SK-N-SH (cell line): ENCODE measurements at regions not wholly inside any gene's neighbourhood (a gene's known extent, or its start where the extent isn't known, plus 50 kb on each side); places are given as distances from the start of the nearest gene placed in this dataset.

Experiments
- CTCF ChIA-PET: fragments of 300-600, 350-600 bp; formaldehyde crosslinking; extraction: SDS; loops from one replicate; lab custom pipeline; 2021; lab: Yijun Ruan, JAX
- POLR2A ChIA-PET: fragments of 350-600 bp; sonication (Branson Sonifier 250); formaldehyde crosslinking; extraction: SDS; loops from one replicate; lab custom pipeline; 2020; ENCODE audit warnings: antibody characterized with exemption, inconsistent platforms; lab: Yijun Ruan, JAX
- DNase-seq: peaks from one replicate; pipeline ENCODE4 v3.0.0; 2012
- H2AFZ ChIP-seq: fragments of 200-600 bp; sonication (generic); 2 replicates; pipeline ENCODE4 v1.8.1; 2016; ENCODE audit warnings: antibody characterized with exemption, mild to moderate bottlenecking, low read depth
- H3F3A ChIP-seq: fragments of 200-600 bp; sonication (generic); replicated peaks from 2 replicates; pipeline ENCODE3; 2016; ENCODE audit warnings: antibody characterized with exemption, mild to moderate bottlenecking; ENCODE audit not compliant: insufficient read depth
- H3K27ac ChIP-seq, 2 experiments: fragments of 200-500 bp in 1 of 2; fragments of 200-600 bp in 1 of 2; sonication (Bioruptor generic) in 1 of 2; sonication (generic), shearing (Covaris generic) in 1 of 2; 2 replicates each; pipeline versions ENCODE4 v1.5.1 to v1.6.1; 2014 to 2016; ENCODE audit warnings: low read depth in 2 of 2, inconsistent platforms in 1 of 2, low read length in 1 of 2, mild to moderate bottlenecking in 1 of 2, mixed read lengths in 1 of 2
- H3K27me3 ChIP-seq: fragments of 200-600 bp; sonication (generic), shearing (Covaris generic); 2 replicates; pipeline ENCODE4 v1.6.1; 2016; ENCODE audit warnings: mixed run types; ENCODE audit not compliant: insufficient read depth
- H3K36me3 ChIP-seq, 2 experiments: fragments of 200-500 bp in 1 of 2; fragments of 200-600 bp in 1 of 2; sonication (Bioruptor generic) in 1 of 2; sonication (generic) in 1 of 2; replicated peaks in 1 of 2; 2 replicates each; pipeline versions ENCODE3 to v1.5.1; 2014 to 2016; ENCODE audit warnings: low read length in 1 of 2, mild to moderate bottlenecking in 1 of 2; ENCODE audit not compliant: insufficient read depth in 2 of 2, control insufficient read depth in 1 of 2
- H3K4me1 ChIP-seq, 2 experiments: fragments of 200-500 bp in 1 of 2; fragments of 200-600 bp in 1 of 2; sonication (Bioruptor generic) in 1 of 2; sonication (generic), shearing (Covaris generic) in 1 of 2; 2 replicates each; pipeline versions ENCODE4 v1.5.1 to v1.6.1; 2014 to 2016; ENCODE audit warnings: low read depth in 1 of 2, low read length in 1 of 2, mixed run types in 1 of 2; ENCODE audit not compliant: insufficient read depth in 2 of 2, control insufficient read depth in 1 of 2
- H3K4me2 ChIP-seq: fragments of 200-600 bp; sonication (generic), shearing (Covaris generic); 2 replicates; pipeline ENCODE4 v1.6.1; 2017; ENCODE audit warnings: mixed run types
- H3K4me3 ChIP-seq, 2 experiments: fragments of 200-500 bp in 1 of 2; fragments of 200-600 bp in 1 of 2; sonication (Bioruptor generic) in 1 of 2; sonication (generic), shearing (Covaris generic) in 1 of 2; 2 replicates each; pipeline versions ENCODE4 v1.5.1 to v1.8.1; 2014 to 2016; ENCODE audit warnings: low read depth in 2 of 2, inconsistent platforms in 1 of 2, low read length in 1 of 2, mild to moderate bottlenecking in 1 of 2, mixed read lengths in 1 of 2, moderate library complexity in 1 of 2
- H3K79me2 ChIP-seq: fragments of 200-600 bp; sonication (generic); 2 replicates; pipeline ENCODE4 v1.8.1; 2017; ENCODE audit warnings: mild to moderate bottlenecking; ENCODE audit not compliant: insufficient read depth
- H3K9ac ChIP-seq: fragments of 200-600 bp; sonication (generic); 2 replicates; pipeline ENCODE4 v1.6.1; 2017; ENCODE audit warnings: mixed run types
- H3K9me2 ChIP-seq: fragments of 200-600 bp; sonication (generic); 2 replicates; pipeline ENCODE4 v1.6.1; 2017; ENCODE audit warnings: mixed run types
- H3K9me3 ChIP-seq: fragments of 200-600 bp; sonication (generic); 2 replicates; pipeline ENCODE4 v1.6.1; 2017; ENCODE audit warnings: mixed run types, mild to moderate bottlenecking, moderate library complexity
- H4K20me1 ChIP-seq: fragments of 200-600 bp; sonication (generic); 2 replicates; pipeline ENCODE4 v1.6.1; 2017; ENCODE audit warnings: mild to moderate bottlenecking, mixed run types; ENCODE audit not compliant: insufficient read depth
- EZH2phosphoT487 ChIP-seq: fragments of 200-600 bp; sonication (generic); IDR thresholded peaks from 2 replicates; pipeline ENCODE4 v1.6.1; 2017; ENCODE audit warnings: low read depth, mixed run types, mild to moderate bottlenecking, antibody characterized with exemption, moderate library complexity, borderline replicate concordance
- FOXJ3 ChIP-seq: sonication (generic); formaldehyde crosslinking; IDR thresholded peaks from 2 replicates; pipeline ENCODE4 v1.5.1; 2020; ENCODE audit warnings: mild to moderate bottlenecking, missing genetic modification reagents
- JUND ChIP-seq: IDR thresholded peaks from 2 replicates; pipeline ENCODE4 v1.4.0; 2012
- MEF2A ChIP-seq: IDR thresholded peaks from 2 replicates; pipeline ENCODE4 v1.4.0; 2012; ENCODE audit warnings: low read depth, borderline replicate concordance
- NFIC ChIP-seq: IDR thresholded peaks from 2 replicates; pipeline ENCODE4 v1.4.0; 2012; ENCODE audit warnings: borderline replicate concordance
- PBX3 ChIP-seq: IDR thresholded peaks from 2 replicates; pipeline ENCODE4; 2012
- POLR2AphosphoS5 ChIP-seq: IDR thresholded peaks from 2 replicates; pipeline ENCODE4 v1.6.1; 2012; ENCODE audit warnings: low read depth, low read length
- RAD21 ChIP-seq: IDR thresholded peaks from 2 replicates; pipeline ENCODE4 v1.6.1; 2012; ENCODE audit warnings: mild to moderate bottlenecking, low read length
- RCOR1 ChIP-seq: fragments of 150-350 bp; IDR thresholded peaks from 2 replicates; pipeline ENCODE4 v1.6.1; 2017; ENCODE audit warnings: antibody characterized with exemption, low read length
- REST ChIP-seq: IDR thresholded peaks from 2 replicates; pipeline ENCODE4 v1.6.1; 2012; ENCODE audit warnings: mild to moderate bottlenecking, low read depth, low read length, moderate library complexity
- RFX5 ChIP-seq: IDR thresholded peaks from 2 replicates; pipeline ENCODE4 v1.6.1; 2012; ENCODE audit warnings: mild to moderate bottlenecking, improper control_type of control experiment, low read length
- RXRA ChIP-seq: IDR thresholded peaks from 2 replicates; pipeline ENCODE4 v1.4.0; 2012; ENCODE audit warnings: low read depth, mild to moderate bottlenecking, borderline replicate concordance
- SIN3A ChIP-seq: IDR thresholded peaks from 2 replicates; pipeline ENCODE4 v1.6.1; 2012; ENCODE audit warnings: low read depth, mild to moderate bottlenecking, low read length, moderate library complexity, borderline replicate concordance
- SMC3 ChIP-seq: IDR thresholded peaks from 2 replicates; pipeline ENCODE4 v1.6.1; 2012; ENCODE audit warnings: low read depth, low read length, improper control_type of control experiment
- TAF1 ChIP-seq: IDR thresholded peaks from 2 replicates; pipeline ENCODE4 v1.6.1; 2012; ENCODE audit warnings: low read depth, mild to moderate bottlenecking, low read length, moderate library complexity, borderline replicate concordance
- TEAD4 ChIP-seq: IDR thresholded peaks from 2 replicates; pipeline ENCODE4 v1.4.0; 2012; ENCODE audit warnings: mild to moderate bottlenecking, borderline replicate concordance; ENCODE audit not compliant: insufficient read depth
- USF1 ChIP-seq: IDR thresholded peaks from 2 replicates; pipeline ENCODE4 v1.4.0; 2012; ENCODE audit warnings: low read depth, borderline replicate concordance
- ZBTB33 ChIP-seq: IDR thresholded peaks from 2 replicates; pipeline ENCODE4 v1.4.0; 2012; ENCODE audit warnings: low read depth, borderline replicate concordance
- WGBS: methylation state at CpG from one replicate; pipeline ENCODE4 v1.1.6; 2017; ENCODE audit warnings: low lambda C conversion rate; 5-methylcytosine and 5-hydroxymethylcytosine counted together

- TF ChIP-seq EZH2phosphoT487 (no peak), POLR2AphosphoS5 (no peak), SIN3A (no peak), RXRA (no peak), TEAD4 (no peak), RAD21 (no peak), MEF2A (no peak), JUND (no peak), USF1 (no peak)
- Histone ChIP-seq H3K79me2 (no peaks in the 10 kb centered on the region), H4K20me1 (no peaks in the 10 kb centered on the region), H3K4me1 (no peaks in the 10 kb centered on the region), H3K4me3 (no peak overlapping the region), H3K9me3 (no peaks in the 10 kb centered on the region), H3K36me3 (no peaks in the 10 kb centered on the region), H3F3A (no peaks in the 10 kb centered on the region), H2AFZ (no peak overlapping the region), H3K9me2 (no peaks in the 10 kb centered on the region), H3K27ac (no peak overlapping the region), H3K27me3 (no peaks in the 10 kb centered on the region), H3K9ac (no peak overlapping the region), H3K4me2 (no peak overlapping the region)
- no peak for DNase-seq
- WGBS = 47% methylated on average over 14 of the region's 14 CpGs
- POLR2A ChIA-PET = no interaction called here
- CTCF ChIA-PET = no interaction called here
Observed at GRCh38 chr21:34222031-34222335, 141.8 kb upstream of the KCNE2 start.

- Histone ChIP-seq H2AFZ (no peak overlapping the region), H4K20me1 (no peaks in the 10 kb centered on the region), H3K79me2 (no peaks in the 10 kb centered on the region), H3K4me3 (no peak overlapping the region), H3F3A (no peaks in the 10 kb centered on the region), H3K4me1 (no peaks in the 10 kb centered on the region), H3K27ac (no peak overlapping the region), H3K4me2 (no peak overlapping the region), H3K9me2 (no peaks in the 10 kb centered on the region), H3K36me3 (no peaks in the 10 kb centered on the region), H3K9ac (no peak overlapping the region), H3K9me3 (no peaks in the 10 kb centered on the region), H3K27me3 (no peaks in the 10 kb centered on the region)
- no peak for DNase-seq
- 45% methylated on average over 2 of the region's 2 CpGs for WGBS
- TF ChIP-seq REST (no peak), ZBTB33 (no peak), RAD21 (no peak), TAF1 (no peak), SMC3 (no peak), FOXJ3 (CRISPR knock-in tag) (no peak), SIN3A (no peak), TEAD4 (no peak), RCOR1 (no peak), NFIC (no peak), PBX3 (no peak), RFX5 (no peak), RXRA (no peak)
- POLR2A ChIA-PET = no interaction called here
- CTCF ChIA-PET = no interaction called here
Observed at GRCh38 chr21:34223376-34223775, 140.4 kb upstream of the KCNE2 start.
